ENCODE measurements at regions not wholly inside any gene's neighbourhood (a gene's known extent, or its start where the extent isn't known, plus 50 kb on each side); places are given as distances from the start of the nearest gene placed in this dataset.

- Histone ChIP-seq H3K4me3 (no peak overlapping the region), H3K9me3 (peaks cover 0 to 14% (median 2%) of the 10 kb centered on the region in 8 donors), H3K4me1 (no peaks in the 10 kb centered on the region), H3K36me3 (no peaks in the 10 kb centered on the region), H3K27me3 (replicated peaks in 1 of 7) (no peaks in the 10 kb centered on the region), H3K27ac (no peak overlapping the region)
- DNase-seq, result no peak
- intact Hi-C loops (cut with DNase I; ENCODE audit: low total_unique reads), result no loop called here
- no peak for TF ChIP-seq POLR2A (IDR thresholded peaks at IDR 0.05)
- no peak for TF ChIP-seq POLR2AphosphoS5 (IDR thresholded peaks at IDR 0.05)
- no peak for TF ChIP-seq CTCF (IDR thresholded peaks at IDR 0.05 in 8 of 11, conservative IDR thresholded peaks at IDR 0.05 in 3 of 11)
These were observed 1088.0 kb downstream of the SORCS1 start for GRCh38 chr10:106076496-106076895.

GRCh38 chr10:106053061-106053460 lies 1111.4 kb downstream of the SORCS1 start:
- Histone ChIP-seq H3K36me3 (no peaks in the 10 kb centered on the region), H3K27me3 (replicated peaks in 1 of 7) (no peaks in the 10 kb centered on the region), H3K4me1 (no peaks in the 10 kb centered on the region), H3K9me3 (peaks cover 0 to 10% (median 0%) of the 10 kb centered on the region in 8 donors), H3K4me3 (no peak overlapping the region), H3K27ac (no peak overlapping the region)
- DNase-seq, result no peak
- WGBS, 5 donors, result 80 to 90% (median 85%) methylated on average over 6 of the region's 6 CpGs
- intact Hi-C loops (cut with DNase I; ENCODE audit: low total_unique reads), result no loop called here
- no peak for TF ChIP-seq POLR2AphosphoS5 (IDR thresholded peaks at IDR 0.05)

- Histone ChIP-seq H3K9me3 (no peaks in the 10 kb centered on the region), H3K4me3 (no peak overlapping the region), H3K27ac (no peak overlapping the region), H3K36me3 (no peaks in the 10 kb centered on the region), H3K27me3 (replicated peaks in 1 of 7) (no peaks in the 10 kb centered on the region), H3K4me1 (no peaks in the 10 kb centered on the region)
- no peak for TF ChIP-seq POLR2AphosphoS5 (IDR thresholded peaks at IDR 0.05)
- 23 to 41% (median 29%) methylated on average over 2 of the region's 2 CpGs for WGBS, 5 donors
- DNase-seq, result no peak
- intact Hi-C loops (cut with DNase I; ENCODE audit: low total_unique reads), result no loop called here
These were observed 1120.0 kb downstream of the SORCS1 start for GRCh38 chr10:106044503-106044902.

- Histone ChIP-seq H3K9me3 (no peaks in the 10 kb centered on the region), H3K36me3 (no peaks in the 10 kb centered on the region), H3K27ac (no peak overlapping the region), H3K4me3 (no peak overlapping the region), H3K4me1 (no peaks in the 10 kb centered on the region), H3K27me3 (replicated peaks in 1 of 7) (no peaks in the 10 kb centered on the region)
- WGBS, 5 donors, result 59 to 71% (median 65%) methylated on average over 3 of the region's 3 CpGs
- no peak for TF ChIP-seq POLR2AphosphoS5 (IDR thresholded peaks at IDR 0.05)
- TF ChIP-seq POLR2A (IDR thresholded peaks at IDR 0.05), result no peak
- TF ChIP-seq CTCF (IDR thresholded peaks at IDR 0.05 in 8 of 11, conservative IDR thresholded peaks at IDR 0.05 in 3 of 11), result no peak
- no peak for DNase-seq
- intact Hi-C loops (cut with DNase I; ENCODE audit: low total_unique reads), result no loop called here
These were observed 1120.6 kb downstream of the SORCS1 start for GRCh38 chr10:106043863-106044262.

- Histone ChIP-seq H3K4me1 (no peaks in the 10 kb centered on the region), H3K27me3 (replicated peaks in 1 of 7) (no peaks in the 10 kb centered on the region), H3K27ac (no peak overlapping the region), H3K9me3 (peaks cover 0 to 24% (median 10%) of the 10 kb centered on the region in 8 donors), H3K36me3 (no peaks in the 10 kb centered on the region), H3K4me3 (no peak overlapping the region)
- intact Hi-C loops (cut with DNase I; ENCODE audit: low total_unique reads), result no loop called here
- no peak for DNase-seq
- TF ChIP-seq POLR2AphosphoS5 (IDR thresholded peaks at IDR 0.05) (no peak), CTCF (IDR thresholded peaks at IDR 0.05 in 8 of 11, conservative IDR thresholded peaks at IDR 0.05 in 3 of 11) (no peak), POLR2A (IDR thresholded peaks at IDR 0.05) (no peak)
- 85 to 98% (median 92%) methylated on average over 1 of the region's 1 CpG for WGBS, 5 donors
These were observed 1126.3 kb downstream of the SORCS1 start for GRCh38 chr10:106038246-106038645.

All from spleen (tissue), 11 donors.